Right atrium auricular region (tissue), 2 donors: ENCODE measurements at regions not wholly inside any gene's neighbourhood (a gene's known extent, or its start where the extent isn't known, plus 50 kb on each side); places are given as distances from the start of the nearest gene placed in this dataset.

Experiments used
- DNase-seq: peaks from one replicate; pipeline ENCODE4 v3.0.0-alpha.2; 2019; ENCODE audit warnings: low spot score
- H3K27ac ChIP-seq, 2 donors: fragments of 200-600 bp; sonication (generic); 1 replicate in 1 of 2; 2 replicates in 1 of 2; pipeline ENCODE4 v1.5.1; 2016 to 2019
- H3K27me3 ChIP-seq, 2 donors: fragments of 200-600 bp; sonication (generic); one replicate each; pipeline versions ENCODE4 v1.5.1 to v1.6.0; 2017 to 2019
- H3K36me3 ChIP-seq: fragments of 200-600 bp; sonication (generic); one replicate; pipeline ENCODE4 v1.5.1; 2016
- H3K4me1 ChIP-seq, 2 donors: fragments of 200-600 bp; sonication (generic); one replicate each; pipeline versions ENCODE4 v1.5.1 to v1.6.0; 2017 to 2019
- H3K4me3 ChIP-seq, 2 donors: fragments of 200-600 bp; sonication (generic); 1 replicate in 1 of 2; 2 replicates in 1 of 2; pipeline ENCODE4 v1.5.1; 2017 to 2019; ENCODE audit warnings: mild to moderate bottlenecking in 1 of 2, moderate library complexity in 1 of 2
- H3K9me3 ChIP-seq, 2 donors: fragments of 200-600 bp; sonication (generic); one replicate each; pipeline ENCODE4 v1.5.1; 2019
- CTCF ChIP-seq, 2 donors: fragments of 200-600 bp; sonication (generic); IDR thresholded peaks; one replicate each; pipeline ENCODE4 v1.5.1; 2019; ENCODE audit warnings: antibody characterized with exemption in 2 of 2

GRCh38 chr2:120619579-120619978 lies 116.1 kb upstream of the GLI2 start:
- TF ChIP-seq CTCF (IDR thresholded peaks at IDR 0.05), result no peak
- DNase-seq, result no peak
- H3K27ac ChIP-seq, result no peak overlapping the region
- H3K9me3 ChIP-seq, result no peaks in the 10 kb centered on the region
- H3K27me3 ChIP-seq, result no peaks in the 10 kb centered on the region
- H3K36me3 ChIP-seq, result no peaks in the 10 kb centered on the region
- H3K4me3 ChIP-seq, result no peak overlapping the region
- no peaks in the 10 kb centered on the region for H3K4me1 ChIP-seq

- Histone ChIP-seq H3K36me3 (no peaks in the 10 kb centered on the region), H3K27ac (no peak overlapping the region), H3K4me1 (no peaks in the 10 kb centered on the region), H3K27me3 (no peaks in the 10 kb centered on the region), H3K9me3 (no peaks in the 10 kb centered on the region), H3K4me3 (no peak overlapping the region)
- TF ChIP-seq CTCF (IDR thresholded peaks at IDR 0.05), result no peak
- no peak for DNase-seq
These were observed 115.5 kb upstream of the GLI2 start for GRCh38 chr2:120620025-120620793.

GRCh38 chr2:120622159-120622869 lies 113.4 kb upstream of the GLI2 start:
- DNase-seq, result no peak
- Histone ChIP-seq H3K36me3 (no peaks in the 10 kb centered on the region), H3K4me1 (no peaks in the 10 kb centered on the region), H3K27me3 (no peaks in the 10 kb centered on the region), H3K9me3 (no peaks in the 10 kb centered on the region), H3K27ac (no peak overlapping the region), H3K4me3 (no peak overlapping the region)
- TF ChIP-seq CTCF (IDR thresholded peaks at IDR 0.05), result no peak

- no peak for TF ChIP-seq CTCF (IDR thresholded peaks at IDR 0.05)
- Histone ChIP-seq H3K27ac (no peak overlapping the region), H3K9me3 (no peaks in the 10 kb centered on the region), H3K4me3 (no peak overlapping the region), H3K4me1 (no peaks in the 10 kb centered on the region), H3K27me3 (no peaks in the 10 kb centered on the region), H3K36me3 (no peaks in the 10 kb centered on the region)
- no peak for DNase-seq
These were observed 112.5 kb upstream of the GLI2 start for GRCh38 chr2:120622886-120623753.

GRCh38 chr2:120624061-120624737 lies 111.5 kb upstream of the GLI2 start:
- H3K9me3 ChIP-seq, result no peaks in the 10 kb centered on the region
- H3K27me3 ChIP-seq, result no peaks in the 10 kb centered on the region
- H3K27ac ChIP-seq, result no peak overlapping the region
- no peak for DNase-seq
- no peak for TF ChIP-seq CTCF (IDR thresholded peaks at IDR 0.05)
- H3K36me3 ChIP-seq, result no peaks in the 10 kb centered on the region
- H3K4me3 ChIP-seq, result no peak overlapping the region
- no peaks in the 10 kb centered on the region for H3K4me1 ChIP-seq
